Right lobe of liver (tissue), 6 donors: ENCODE measurements at regions not wholly inside any gene's neighbourhood (a gene's known extent, or its start where the extent isn't known, plus 50 kb on each side); places are given as distances from the start of the nearest gene placed in this dataset.

Experiments used
- ATAC-seq, 4 donors: fragments of 200-7000 bp; cut with Tn5 transposase; one replicate each; pipeline ENCODE4 v1.9.1; 2020; ENCODE audit warnings: mild to moderate bottlenecking in 4 of 4, moderate library complexity in 4 of 4
- DNase-seq, 3 donors: peaks; one replicate each; pipeline ENCODE4 v3.0.0-alpha.2; 2020
- H3K27ac ChIP-seq, 3 donors: fragments of 200-600 bp; one replicate each; pipeline ENCODE4 v1.8.0; 2022
- H3K27me3 ChIP-seq, 2 donors: fragments of 200-600 bp; one replicate each; pipeline ENCODE4 v1.8.0; 2022
- H3K36me3 ChIP-seq, 4 donors: fragments of 200-600 bp; sonication (generic) in 1 of 4; one replicate each; pipeline versions ENCODE4 v1.5.1 to v1.8.0; 2017 to 2022; ENCODE audit warnings: control low read depth in 1 of 4
- H3K4me1 ChIP-seq, 4 donors: fragments of 200-600 bp; sonication (generic) in 1 of 4; one replicate each; pipeline versions ENCODE4 v1.5.1 to v1.8.0; 2017 to 2022; ENCODE audit warnings: control low read depth in 1 of 4
- H3K4me3 ChIP-seq, 3 donors: fragments of 200-600 bp; one replicate each; pipeline ENCODE4 v1.8.0; 2022
- H3K9me3 ChIP-seq, 4 donors: fragments of 200-600 bp; sonication (generic) in 1 of 4; one replicate each; pipeline versions ENCODE4 v1.5.1 to v1.8.0; 2017 to 2022; ENCODE audit warnings: control low read depth in 1 of 4
- POLR2A ChIP-seq: fragments of 450-650 bp; IDR thresholded peaks from one replicate; pipeline ENCODE4 v1.6.1; 2017; ENCODE audit warnings: antibody characterized with exemption, mild to moderate bottlenecking
- WGBS: methylation state at CpG from one replicate; pipeline ENCODE4 v1.1.6; 2018; ENCODE audit warnings: low coverage, low lambda C conversion rate; ENCODE audit not compliant: insufficient coverage; ENCODE audit errors: missing lambda C conversion rate; 5-methylcytosine and 5-hydroxymethylcytosine counted together
- intact Hi-C, 2 donors: fragments of 100-400 bp; cut with DNase I; formaldehyde crosslinking; loops; one replicate each; pipeline versions ENCODE4 v1.11.2 to v1.14.1; 2022
- TF ChIP-seq, protein P1 (sequence below), 4 donors: fragments of 200-600 bp in 3 of 4; fragments of 450-650 bp in 1 of 4; IDR thresholded peaks; one replicate each; pipeline versions ENCODE4 v1.5.1 to v1.8.0; 2016 to 2022; ENCODE audit warnings: antibody characterized with exemption in 4 of 4, mild to moderate bottlenecking in 2 of 4
- donor health status: DM: no; HTN: yes; CAD: no.
- donor health status: DM: no; HTN: no; CAD: no.
- donor health status: DM: no; HTN: no; CAD: no.
- donor health status: DM: no; HTN: yes; CAD: no.
- donor health status: DM: no; HTN: yes; CAD: no.

GRCh38 chr6:126268092-126268491 is 71.8 kb upstream of the CENPW start:
- Histone ChIP-seq H3K27ac (no peak overlapping the region), H3K36me3 (no peaks in the 10 kb centered on the region), H3K27me3 (no peaks in the 10 kb centered on the region), H3K4me3 (no peak overlapping the region), H3K4me1 (peaks cover 0 to 6% (median 0%) of the 10 kb centered on the region in 4 donors), H3K9me3 (no peaks in the 10 kb centered on the region)
- ATAC-seq: no peak
- intact Hi-C loops: no loop called here
- DNase-seq: no peak
- WGBS: 52% methylated on average over 2 of the region's 2 CpGs
- no peak for TF ChIP-seq POLR2A
- TF ChIP-seq, protein P1, sequence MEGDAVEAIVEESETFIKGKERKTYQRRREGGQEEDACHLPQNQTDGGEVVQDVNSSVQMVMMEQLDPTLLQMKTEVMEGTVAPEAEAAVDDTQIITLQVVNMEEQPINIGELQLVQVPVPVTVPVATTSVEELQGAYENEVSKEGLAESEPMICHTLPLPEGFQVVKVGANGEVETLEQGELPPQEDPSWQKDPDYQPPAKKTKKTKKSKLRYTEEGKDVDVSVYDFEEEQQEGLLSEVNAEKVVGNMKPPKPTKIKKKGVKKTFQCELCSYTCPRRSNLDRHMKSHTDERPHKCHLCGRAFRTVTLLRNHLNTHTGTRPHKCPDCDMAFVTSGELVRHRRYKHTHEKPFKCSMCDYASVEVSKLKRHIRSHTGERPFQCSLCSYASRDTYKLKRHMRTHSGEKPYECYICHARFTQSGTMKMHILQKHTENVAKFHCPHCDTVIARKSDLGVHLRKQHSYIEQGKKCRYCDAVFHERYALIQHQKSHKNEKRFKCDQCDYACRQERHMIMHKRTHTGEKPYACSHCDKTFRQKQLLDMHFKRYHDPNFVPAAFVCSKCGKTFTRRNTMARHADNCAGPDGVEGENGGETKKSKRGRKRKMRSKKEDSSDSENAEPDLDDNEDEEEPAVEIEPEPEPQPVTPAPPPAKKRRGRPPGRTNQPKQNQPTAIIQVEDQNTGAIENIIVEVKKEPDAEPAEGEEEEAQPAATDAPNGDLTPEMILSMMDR (IDR thresholded peaks at IDR 0.05): no peak

DNA sequence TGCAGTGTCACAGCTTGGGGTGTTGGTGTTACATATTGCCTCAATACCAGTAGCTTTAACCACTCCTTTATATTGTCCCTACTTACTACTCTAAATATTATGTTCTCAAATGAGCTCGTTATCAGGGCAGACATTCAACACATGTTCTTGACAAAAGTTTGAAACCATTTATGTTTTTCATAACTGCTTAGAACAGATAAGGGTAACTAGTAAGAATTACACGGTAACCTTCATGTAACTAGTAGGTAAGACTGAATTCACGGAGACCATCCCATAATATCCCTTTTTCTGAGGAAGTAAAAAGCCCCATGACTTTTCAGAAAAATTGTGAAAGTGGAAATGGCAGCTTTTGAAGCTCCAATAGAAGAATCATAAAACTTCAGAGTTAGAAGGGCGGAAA is 59.6 kb upstream of the CENPW start:
- intact Hi-C loops: no loop called here
- H3K27ac ChIP-seq: no peak overlapping the region
- no peak for TF ChIP-seq POLR2A
- TF ChIP-seq, protein P1 (IDR thresholded peaks at IDR 0.05): no peak
- DNase-seq (no peak), ATAC-seq (no peak)
- 86% methylated on average over 4 of the region's 4 CpGs for WGBS
- no peaks in the 10 kb centered on the region for H3K4me1 ChIP-seq
- H3K4me3 ChIP-seq: no peak overlapping the region
- H3K36me3 ChIP-seq: no peaks in the 10 kb centered on the region
- no peaks in the 10 kb centered on the region for H3K27me3 ChIP-seq
- H3K9me3 ChIP-seq: no peaks in the 10 kb centered on the region

DNA sequence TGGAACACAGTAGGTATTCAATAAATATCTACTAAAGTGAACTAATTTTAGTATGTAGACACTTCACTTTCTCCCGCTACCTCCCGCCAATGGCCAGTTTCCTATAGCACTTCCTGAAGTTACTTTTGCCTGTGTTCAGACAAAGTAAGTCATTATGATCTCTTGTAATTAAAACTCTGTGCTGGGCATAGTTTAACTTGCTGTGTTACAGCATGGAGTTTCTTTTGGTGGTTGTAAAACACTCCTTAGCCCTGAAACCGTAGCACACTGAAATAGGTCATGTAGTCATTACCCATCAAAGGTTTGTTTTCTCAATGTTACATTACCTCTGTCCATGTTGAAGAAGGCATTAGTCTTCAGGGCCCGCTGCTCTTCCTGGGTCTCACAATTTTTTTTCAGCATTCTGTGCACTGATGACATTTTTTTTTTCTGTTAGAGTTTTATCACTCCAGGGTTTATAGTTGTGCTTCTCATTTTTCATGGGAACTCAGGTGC is 54.0 kb upstream of the CENPW start:
- 91% methylated on average over 3 of the region's 4 CpGs for WGBS
- no peaks in the 10 kb centered on the region for H3K9me3 ChIP-seq
- ATAC-seq (no peak), DNase-seq (no peak)
- no peaks in the 10 kb centered on the region for H3K27me3 ChIP-seq
- H3K36me3 ChIP-seq: no peaks in the 10 kb centered on the region
- intact Hi-C loops: no loop called here
- TF ChIP-seq, protein P1 (IDR thresholded peaks at IDR 0.05): no peak
- no peak for TF ChIP-seq POLR2A
- no peak overlapping the region for H3K4me3 ChIP-seq
- no peak overlapping the region for H3K27ac ChIP-seq
- no peaks in the 10 kb centered on the region for H3K4me1 ChIP-seq
